NT2/D1 (cell line): ENCODE measurements at regions not wholly inside any gene's neighbourhood (a gene's known extent, or its start where the extent isn't known, plus 50 kb on each side); places are given as distances from the start of the nearest gene placed in this dataset.
"Not testable (repeated sequence)": the region's sequence is repeated elsewhere in the genome, so short reads cannot be mapped to it uniquely, and the experiment has no call there.

Source experiments
- DNase-seq: peaks from one replicate; pipeline ENCODE4 v3.0.0-alpha.2; 2011; ENCODE audit warnings: low read depth, low spot score
- H3K27me3 ChIP-seq: 2 replicates; pipeline ENCODE4 v1.6.0; 2011; ENCODE audit warnings: mild to moderate bottlenecking; ENCODE audit not compliant: insufficient read length, insufficient read depth
- H3K36me3 ChIP-seq: 2 replicates; pipeline ENCODE4 v1.6.1; 2011; ENCODE audit warnings: mild to moderate bottlenecking, low read length, mixed read lengths; ENCODE audit not compliant: insufficient read depth, insufficient read length
- H3K4me1 ChIP-seq: 2 replicates; pipeline ENCODE4 v1.5.1; 2011; ENCODE audit not compliant: insufficient read depth, insufficient read length
- H3K4me3 ChIP-seq: 2 replicates; pipeline ENCODE4 v1.5.1; 2011; ENCODE audit warnings: low read depth; ENCODE audit not compliant: insufficient read length
- H3K9ac ChIP-seq: 2 replicates; pipeline ENCODE4 v1.6.0; 2011; ENCODE audit warnings: low read depth; ENCODE audit not compliant: insufficient read length
- H3K9me3 ChIP-seq: 2 replicates; pipeline ENCODE4 v1.5.1; 2011; ENCODE audit warnings: mild to moderate bottlenecking, low read length; ENCODE audit not compliant: insufficient read depth
- SUZ12 ChIP-seq: IDR thresholded peaks from 2 replicates; pipeline ENCODE4 v1.6.1; 2011; ENCODE audit not compliant: insufficient read length, insufficient read depth; ENCODE audit errors: extremely low read depth
- YY1 ChIP-seq: IDR thresholded peaks from 2 replicates; pipeline ENCODE4 v1.6.1; 2011; ENCODE audit not compliant: insufficient read length, insufficient read depth
- ZNF274 ChIP-seq: IDR thresholded peaks from 2 replicates; pipeline ENCODE4 v1.6.1; 2011; ENCODE audit warnings: mild to moderate bottlenecking, low read depth, low read length

- DNase-seq = no peak
Measured at GRCh38 chr12:78290606-78291345, 460.1 kb downstream of the NAV3 start.

GRCh38 chr12:78293059-78293686 is 462.5 kb downstream of the NAV3 start:
- Histone ChIP-seq H3K9ac (no peak overlapping the region), H3K9me3 (no peaks in the 10 kb centered on the region), H3K4me1 (no peaks in the 10 kb centered on the region), H3K36me3 (no peaks in the 10 kb centered on the region), H3K27me3 (no peaks in the 10 kb centered on the region), H3K4me3 (no peak overlapping the region)
- TF ChIP-seq SUZ12 = no peak
- TF ChIP-seq ZNF274 = no peak
- TF ChIP-seq YY1 = no peak
- no peak for DNase-seq

More at GRCh38 chr12:78290606-78291345, 460.1 kb downstream of the NAV3 start:
- Histone ChIP-seq H3K36me3 (no peaks in the 10 kb centered on the region), H3K9ac (no peak overlapping the region), H3K4me1 (no peaks in the 10 kb centered on the region), H3K4me3 (no peak overlapping the region), H3K9me3 (no peaks in the 10 kb centered on the region), H3K27me3 (no peaks in the 10 kb centered on the region)
- TF ChIP-seq YY1 (no peak), SUZ12 (no peak), ZNF274 (no peak)

GRCh38 chr12:78301282-78301681 is 470.6 kb downstream of the NAV3 start:
- not testable (repeated sequence) for H3K27me3 ChIP-seq, DNase-seq, H3K9me3 ChIP-seq, H3K4me1 ChIP-seq, H3K9ac ChIP-seq, H3K36me3 ChIP-seq, H3K4me3 ChIP-seq

DNA sequence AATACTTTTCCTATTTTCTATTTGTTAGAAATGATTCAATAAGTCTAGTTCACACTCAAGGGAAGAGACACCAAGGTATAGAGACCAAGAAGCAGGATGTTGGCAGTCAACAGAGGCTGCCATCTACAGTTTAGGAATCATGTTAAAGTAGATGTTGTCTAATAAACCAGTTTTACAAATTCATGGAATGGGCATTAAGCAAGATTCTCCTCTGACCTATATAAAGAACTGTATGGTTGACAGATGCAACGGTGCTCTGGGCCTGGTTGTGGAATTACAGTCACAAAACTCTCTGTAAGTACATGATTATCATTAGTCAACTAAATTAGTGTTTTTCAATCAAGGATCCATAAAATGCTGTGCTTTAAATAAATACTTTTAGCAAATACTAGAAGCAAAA is 475.1 kb downstream of the NAV3 start:
- Histone ChIP-seq H3K9ac (no peak overlapping the region), H3K4me3 (no peak overlapping the region), H3K27me3 (no peaks in the 10 kb centered on the region), H3K4me1 (no peaks in the 10 kb centered on the region), H3K36me3 (no peaks in the 10 kb centered on the region), H3K9me3 (peaks cover 10% of the 10 kb centered on the region; the same call in 1 of the 2 replicates)
- TF ChIP-seq ZNF274 = no peak
- TF ChIP-seq SUZ12 = no peak
- no peak for TF ChIP-seq YY1
- DNase-seq = no peak

- DNase-seq = no peak
- Histone ChIP-seq H3K27me3 (no peaks in the 10 kb centered on the region), H3K9me3 (peaks cover 10% of the 10 kb centered on the region; the same call in 1 of the 2 replicates), H3K9ac (no peak overlapping the region), H3K4me3 (no peak overlapping the region), H3K36me3 (no peaks in the 10 kb centered on the region), H3K4me1 (no peaks in the 10 kb centered on the region)
- TF ChIP-seq SUZ12 = no peak
- TF ChIP-seq YY1 = no peak
- no peak for TF ChIP-seq ZNF274
Measured at GRCh38 chr12:78306236-78306635, 475.5 kb downstream of the NAV3 start.

GRCh38 chr12:78308701-78309100 is 478.0 kb downstream of the NAV3 start:
- no peaks in the 10 kb centered on the region for H3K36me3 ChIP-seq
- H3K4me1 ChIP-seq = no peaks in the 10 kb centered on the region
- H3K27me3 ChIP-seq = no peaks in the 10 kb centered on the region
- no peak overlapping the region for H3K4me3 ChIP-seq
- H3K9ac ChIP-seq = no peak overlapping the region
- no peak for TF ChIP-seq ZNF274
- peaks cover 10% of the 10 kb centered on the region; the same call in 1 of the 2 replicates for H3K9me3 ChIP-seq
- DNase-seq = no peak

DNA sequence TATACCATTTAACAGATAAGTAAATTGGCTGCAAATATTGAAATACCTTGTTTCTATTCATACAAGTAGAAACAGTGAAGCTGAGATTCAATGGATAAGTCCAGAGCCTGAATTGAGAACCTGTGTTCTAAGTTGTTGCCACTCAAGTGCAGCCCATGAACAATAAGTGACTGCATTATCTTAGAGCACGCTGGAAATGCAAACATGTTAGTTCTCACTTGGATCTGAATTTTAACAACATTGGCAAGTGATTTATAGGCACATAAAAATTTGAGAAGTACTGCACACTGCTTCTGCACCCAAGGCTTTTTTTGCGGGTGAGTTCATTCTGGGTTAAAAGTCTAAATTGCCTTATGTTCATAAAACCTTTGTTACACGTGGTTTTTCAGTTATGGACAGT is 484.3 kb downstream of the NAV3 start:
- Histone ChIP-seq H3K4me3 (no peak overlapping the region), H3K36me3 (no peaks in the 10 kb centered on the region), H3K27me3 (no peaks in the 10 kb centered on the region), H3K9me3 (no peaks in the 10 kb centered on the region; the same call in 1 of the 2 replicates), H3K9ac (no peak overlapping the region), H3K4me1 (no peaks in the 10 kb centered on the region)
- TF ChIP-seq SUZ12 (no peak), ZNF274 (no peak), YY1 (no peak)
- DNase-seq = no peak
